Peyer's patch (tissue), 4 donors: ENCODE measurements at regions not wholly inside any gene's neighbourhood (a gene's known extent, or its start where the extent isn't known, plus 50 kb on each side); places are given as distances from the start of the nearest gene placed in this dataset.

Source experiments
- POLR2A ChIP-seq, 2 donors: fragments of 450-650 bp; IDR thresholded peaks; one replicate each; pipeline ENCODE4 v1.5.1; 2017; ENCODE audit warnings: antibody characterized with exemption in 2 of 2, mild to moderate bottlenecking in 2 of 2, moderate library complexity in 2 of 2
- TF ChIP-seq, protein P1 (sequence below), 6 experiments: fragments of 450-650 bp in 4 of 6; fragments of 200-600 bp in 2 of 6; sonication (generic) in 1 of 6; IDR thresholded peaks; one replicate each; pipeline ENCODE4 v1.5.1; 2017 to 2019; ENCODE audit warnings: antibody characterized with exemption in 6 of 6, mild to moderate bottlenecking in 3 of 6, moderate library complexity in 1 of 6

DNA sequence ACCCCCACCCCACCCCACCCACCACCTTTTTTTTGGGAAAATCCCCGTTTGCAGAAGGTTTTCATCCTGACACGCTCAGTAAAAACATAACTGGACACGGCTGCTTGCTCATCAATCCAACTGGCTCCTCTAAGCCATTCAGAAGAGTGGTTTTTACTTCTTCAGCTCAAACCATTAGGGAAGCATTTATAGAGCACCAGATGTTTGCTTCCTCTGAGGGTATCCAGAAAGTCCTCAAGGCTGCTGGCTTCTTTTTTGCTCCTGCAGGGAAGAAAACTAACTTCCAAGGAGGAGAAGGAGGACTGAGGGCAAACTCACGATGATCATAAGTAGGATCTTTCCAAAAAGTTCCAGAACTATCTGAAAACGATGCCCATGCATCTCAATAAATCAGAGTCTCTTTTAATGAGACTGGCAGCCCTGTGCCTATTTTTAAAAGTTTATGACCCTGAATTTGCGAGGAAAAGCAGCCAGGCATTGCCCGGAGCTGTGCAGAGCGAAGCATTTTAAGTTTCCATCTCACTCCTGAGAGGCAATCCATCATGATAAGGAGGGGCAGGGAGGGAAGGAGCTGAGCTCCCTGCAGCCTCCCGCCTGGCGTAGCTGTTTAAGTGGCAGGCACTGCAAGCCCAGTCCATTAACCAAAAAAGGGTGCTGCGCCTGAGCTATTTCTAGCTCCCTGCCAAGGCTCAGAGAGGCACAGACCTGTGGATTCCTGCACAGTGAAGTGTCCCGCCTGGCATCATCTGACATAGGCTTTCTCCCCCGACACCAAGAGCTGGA is 146.3 kb upstream of the FOXF1 start:
- TF ChIP-seq, protein P1, sequence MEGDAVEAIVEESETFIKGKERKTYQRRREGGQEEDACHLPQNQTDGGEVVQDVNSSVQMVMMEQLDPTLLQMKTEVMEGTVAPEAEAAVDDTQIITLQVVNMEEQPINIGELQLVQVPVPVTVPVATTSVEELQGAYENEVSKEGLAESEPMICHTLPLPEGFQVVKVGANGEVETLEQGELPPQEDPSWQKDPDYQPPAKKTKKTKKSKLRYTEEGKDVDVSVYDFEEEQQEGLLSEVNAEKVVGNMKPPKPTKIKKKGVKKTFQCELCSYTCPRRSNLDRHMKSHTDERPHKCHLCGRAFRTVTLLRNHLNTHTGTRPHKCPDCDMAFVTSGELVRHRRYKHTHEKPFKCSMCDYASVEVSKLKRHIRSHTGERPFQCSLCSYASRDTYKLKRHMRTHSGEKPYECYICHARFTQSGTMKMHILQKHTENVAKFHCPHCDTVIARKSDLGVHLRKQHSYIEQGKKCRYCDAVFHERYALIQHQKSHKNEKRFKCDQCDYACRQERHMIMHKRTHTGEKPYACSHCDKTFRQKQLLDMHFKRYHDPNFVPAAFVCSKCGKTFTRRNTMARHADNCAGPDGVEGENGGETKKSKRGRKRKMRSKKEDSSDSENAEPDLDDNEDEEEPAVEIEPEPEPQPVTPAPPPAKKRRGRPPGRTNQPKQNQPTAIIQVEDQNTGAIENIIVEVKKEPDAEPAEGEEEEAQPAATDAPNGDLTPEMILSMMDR (IDR thresholded peaks at IDR 0.05) = no peak
- no peak for TF ChIP-seq POLR2A (IDR thresholded peaks at IDR 0.05)
